DMS 273 treated with DMSO at 0.1 percent for 48 hours (cell line): ENCODE measurements at regions not wholly inside any gene's neighbourhood (a gene's known extent, or its start where the extent isn't known, plus 50 kb on each side); places are given as distances from the start of the nearest gene placed in this dataset.
"Not testable (repeated sequence)": the region's sequence is repeated elsewhere in the genome, so short reads cannot be mapped to it uniquely, and the experiment has no call there.

Source experiments
- DNase-seq: peaks from one replicate; lab custom pipeline; 2025; lab: John Stamatoyannopoulos, UW

GRCh38 chr15:61337541-61337940, 108.4 kb upstream of the RORA start:
- no peak for DNase-seq

GRCh38 chr15:61336026-61336638, 107.0 kb upstream of the RORA start:
- DNase-seq = no peak

- DNase-seq = not testable (repeated sequence)
These were observed 105.6 kb upstream of the RORA start for GRCh38 chr15:61334714-61335113.

GRCh38 chr15:61331019-61331418, 101.9 kb upstream of the RORA start:
- no peak for DNase-seq

GRCh38 chr15:61327019-61327631, 98.0 kb upstream of the RORA start:
- no peak for DNase-seq

- DNase-seq = no peak
These were observed 90.8 kb upstream of the RORA start for GRCh38 chr15:61319892-61320291.

- no peak for DNase-seq
These were observed 89.9 kb upstream of the RORA start for GRCh38 chr15:61318802-61319525.

- no peak for DNase-seq
These were observed 89.2 kb upstream of the RORA start for GRCh38 chr15:61318301-61318700.

GRCh38 chr15:61315471-61315870, 86.4 kb upstream of the RORA start:
- no peak for DNase-seq

- DNase-seq = no peak
These were observed 85.3 kb upstream of the RORA start for GRCh38 chr15:61314427-61314826.

- no peak for DNase-seq
These were observed 80.5 kb upstream of the RORA start for GRCh38 chr15:61309617-61310016.

GRCh38 chr15:61309031-61309511, 80.0 kb upstream of the RORA start:
- no peak for DNase-seq

GRCh38 chr15:61308437-61308836, 79.3 kb upstream of the RORA start:
- no peak for DNase-seq

- no peak for DNase-seq
These were observed 78.4 kb upstream of the RORA start for GRCh38 chr15:61307474-61307873.

GRCh38 chr15:61301701-61302100, 72.6 kb upstream of the RORA start:
- DNase-seq = no peak

- no peak for DNase-seq
These were observed 70.1 kb upstream of the RORA start for GRCh38 chr15:61299075-61299763.

GRCh38 chr15:61295239-61295638, 66.1 kb upstream of the RORA start:
- DNase-seq = no peak

GRCh38 chr15:61282661-61283060, 53.6 kb upstream of the RORA start:
- DNase-seq = no peak

GRCh38 chr15:61281328-61281727, 52.2 kb upstream of the RORA start:
- DNase-seq = no peak
